H7 (cell line): ENCODE measurements at regions not wholly inside any gene's neighbourhood (a gene's known extent, or its start where the extent isn't known, plus 50 kb on each side); places are given as distances from the start of the nearest gene placed in this dataset.

ENCODE experiments used
- DNase-seq: peaks from one replicate; pipeline ENCODE4 v3.0.0; 2012
- H3K27me3 ChIP-seq: 2 replicates; pipeline ENCODE4 v1.6.0; 2011; ENCODE audit warnings: mild to moderate bottlenecking, low read length; ENCODE audit not compliant: control insufficient read depth, insufficient read depth
- H3K36me3 ChIP-seq: replicated peaks from 2 replicates; pipeline ENCODE4 v1.5.1; 2011; ENCODE audit warnings: low read length; ENCODE audit not compliant: control insufficient read depth, insufficient read depth
- H3K4me3 ChIP-seq: 2 replicates; pipeline ENCODE4 v1.5.1; 2011; ENCODE audit warnings: low read depth, mild to moderate bottlenecking, control low read depth, low read length, moderate library complexity; ENCODE audit not compliant: insufficient read depth

- no peak for DNase-seq
- no peaks in the 10 kb centered on the region for H3K36me3 ChIP-seq
- H3K27me3 ChIP-seq: peaks cover 5% of the 10 kb centered on the region
- no peak overlapping the region for H3K4me3 ChIP-seq
Observed at GRCh38 chr16:65213866-65214595, 92.2 kb upstream of the CDH11 start.

GRCh38 chr16:65212791-65213190 lies 90.9 kb upstream of the CDH11 start:
- no peak for DNase-seq
- Histone ChIP-seq H3K4me3 (no peak overlapping the region), H3K27me3 (peaks cover 3% of the 10 kb centered on the region), H3K36me3 (no peaks in the 10 kb centered on the region)

DNA sequence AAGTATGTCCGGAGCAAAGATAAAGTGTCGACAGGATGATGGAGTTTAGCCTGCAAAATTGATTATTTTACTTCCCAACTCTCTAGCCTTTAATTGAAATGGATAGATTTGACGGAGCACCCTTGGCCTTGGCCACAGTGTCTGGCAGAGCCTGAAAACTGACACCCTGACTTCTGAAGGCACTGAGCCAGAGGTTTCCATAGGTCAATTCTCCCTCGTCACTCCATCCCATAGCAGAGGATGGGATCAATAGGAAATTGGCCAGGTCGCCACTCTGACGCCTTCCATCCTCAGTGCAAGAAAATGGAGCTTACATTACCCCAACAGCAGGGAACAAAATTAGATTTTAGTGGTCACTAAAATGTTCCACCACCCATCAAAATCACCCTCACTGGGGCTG lies 90.4 kb upstream of the CDH11 start:
- Histone ChIP-seq H3K4me3 (no peak overlapping the region), H3K27me3 (peaks cover 3% of the 10 kb centered on the region), H3K36me3 (no peaks in the 10 kb centered on the region)
- DNase-seq: no peak

- no peaks in the 10 kb centered on the region for H3K36me3 ChIP-seq
- DNase-seq: no peak
- no peak overlapping the region for H3K4me3 ChIP-seq
- no peaks in the 10 kb centered on the region for H3K27me3 ChIP-seq
Observed at GRCh38 chr16:65202461-65202860, 80.6 kb upstream of the CDH11 start.

GRCh38 chr16:65201511-65201910 lies 79.6 kb upstream of the CDH11 start:
- no peaks in the 10 kb centered on the region for H3K27me3 ChIP-seq
- no peak overlapping the region for H3K4me3 ChIP-seq
- DNase-seq: no peak
- H3K36me3 ChIP-seq: no peaks in the 10 kb centered on the region

DNA sequence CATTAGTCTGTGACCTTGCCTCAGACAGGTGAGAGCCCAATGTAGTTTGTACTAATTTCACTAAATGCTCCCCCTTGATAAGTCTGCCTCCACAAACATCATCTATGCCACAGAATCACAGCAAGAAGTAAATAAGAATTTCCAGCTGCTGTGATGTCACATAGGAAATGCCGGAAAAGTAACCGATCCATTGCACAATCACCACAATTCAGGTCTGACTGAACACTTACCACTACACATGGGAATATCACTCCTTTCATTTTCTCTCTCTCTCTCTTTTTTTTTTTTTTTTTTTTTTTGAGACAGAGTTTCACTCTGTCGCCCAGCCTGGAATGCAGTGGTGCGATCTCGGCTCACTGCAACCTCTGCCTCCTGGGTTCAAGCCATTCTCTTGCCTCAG lies 79.0 kb upstream of the CDH11 start:
- DNase-seq: no peak
- Histone ChIP-seq H3K4me3 (no peak overlapping the region), H3K27me3 (no peaks in the 10 kb centered on the region), H3K36me3 (no peaks in the 10 kb centered on the region)

- Histone ChIP-seq H3K27me3 (no peaks in the 10 kb centered on the region), H3K36me3 (no peaks in the 10 kb centered on the region), H3K4me3 (no peak overlapping the region)
- DNase-seq: no peak
Observed at GRCh38 chr16:65200156-65200773, 78.4 kb upstream of the CDH11 start.

- Histone ChIP-seq H3K27me3 (no peaks in the 10 kb centered on the region), H3K4me3 (no peak overlapping the region), H3K36me3 (no peaks in the 10 kb centered on the region)
- no peak for DNase-seq
Observed at GRCh38 chr16:65196420-65197075, 74.7 kb upstream of the CDH11 start.

GRCh38 chr16:65195998-65196397 lies 74.1 kb upstream of the CDH11 start:
- Histone ChIP-seq H3K27me3 (no peaks in the 10 kb centered on the region), H3K4me3 (no peak overlapping the region), H3K36me3 (no peaks in the 10 kb centered on the region)
- no peak for DNase-seq

DNA sequence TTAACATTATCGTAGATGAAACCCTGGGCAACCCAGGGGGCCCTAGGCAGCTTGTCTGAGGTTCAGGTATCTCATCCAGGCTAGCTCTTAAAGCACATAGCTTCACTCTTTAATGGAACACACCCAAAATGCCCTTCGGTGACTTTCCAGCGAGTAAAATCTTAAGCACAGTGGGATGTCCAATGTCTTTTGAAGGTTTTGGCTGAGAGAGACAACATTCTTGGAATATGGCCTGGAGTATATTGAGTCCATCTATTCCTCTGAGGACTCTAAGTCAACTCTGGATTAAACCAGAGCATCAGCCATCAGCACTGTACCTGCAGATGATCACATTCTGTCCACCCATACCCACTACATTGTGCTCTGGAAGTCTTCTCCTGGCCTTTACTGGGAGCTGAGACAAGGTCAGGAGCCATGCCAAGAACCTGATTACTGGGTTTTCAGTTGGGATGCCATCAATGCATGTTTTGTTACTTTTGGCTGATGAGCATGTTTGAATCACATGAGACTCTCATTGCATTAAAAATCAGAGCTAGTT lies 63.4 kb upstream of the CDH11 start:
- DNase-seq: no peak
- Histone ChIP-seq H3K27me3 (no peaks in the 10 kb centered on the region; the same call in 1 of the 2 replicates), H3K4me3 (no peak overlapping the region), H3K36me3 (no peaks in the 10 kb centered on the region)

GRCh38 chr16:65181071-65181561 lies 59.3 kb upstream of the CDH11 start:
- DNase-seq: no peak
- no peaks in the 10 kb centered on the region for H3K36me3 ChIP-seq
- no peak overlapping the region for H3K4me3 ChIP-seq
- no peaks in the 10 kb centered on the region; the same call in 1 of the 2 replicates for H3K27me3 ChIP-seq

- Histone ChIP-seq H3K4me3 (no peak overlapping the region), H3K36me3 (no peaks in the 10 kb centered on the region), H3K27me3 (no peaks in the 10 kb centered on the region)
- no peak for DNase-seq
Observed at GRCh38 chr16:65178151-65178550, 56.3 kb upstream of the CDH11 start.

- H3K27me3 ChIP-seq: no peaks in the 10 kb centered on the region
- H3K4me3 ChIP-seq: no peak overlapping the region
- no peak for DNase-seq
- H3K36me3 ChIP-seq: no peaks in the 10 kb centered on the region
Observed at GRCh38 chr16:65176603-65177002, 54.7 kb upstream of the CDH11 start.

DNA sequence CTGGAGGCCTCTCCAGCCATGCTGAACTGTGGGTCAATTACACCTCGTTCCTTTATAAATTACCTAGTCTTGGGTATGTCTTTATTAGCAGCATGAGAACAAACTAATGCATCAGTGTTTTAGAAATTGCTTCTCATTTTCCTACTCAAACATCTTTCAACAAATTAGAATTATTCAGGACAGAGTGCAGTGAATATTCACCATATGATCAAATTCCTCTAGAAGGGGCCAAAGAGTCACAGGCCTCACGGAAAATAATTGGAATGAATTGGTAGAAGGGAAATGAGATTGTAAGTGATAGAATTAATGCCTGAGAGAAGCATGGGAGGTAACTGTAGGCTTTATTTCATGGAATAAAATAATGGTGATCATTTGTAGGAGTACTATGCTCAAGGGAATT lies 50.5 kb upstream of the CDH11 start:
- H3K36me3 ChIP-seq: no peaks in the 10 kb centered on the region
- no peak for DNase-seq
- no peaks in the 10 kb centered on the region for H3K27me3 ChIP-seq
- no peak overlapping the region for H3K4me3 ChIP-seq
